Endothelial cell of umbilical vein (primary cell): ENCODE measurements at regions not wholly inside any gene's neighbourhood (a gene's known extent, or its start where the extent isn't known, plus 50 kb on each side); places are given as distances from the start of the nearest gene placed in this dataset.
"Not testable (repeated sequence)": the region's sequence is repeated elsewhere in the genome, so short reads cannot be mapped to it uniquely, and the experiment has no call there.

Source experiments
- BruUV-seq: library from RNA; stranded (reverse); fragments of 400-500 nt; replicated peaks from 2 replicates; lab custom pipeline; 2021; lab: Mats Ljungman, UMichigan
- CTCF ChIA-PET: fragments of 300-600, 350-600 bp; sonication (Branson Sonifier 250); formaldehyde crosslinking; loops from one replicate; lab custom pipeline; 2021; ENCODE audit warnings: antibody characterized with exemption, inconsistent platforms; lab: Charles Lee
- POLR2A ChIA-PET: fragments of 300-600, 350-600 bp; sonication (Branson Sonifier 250); formaldehyde crosslinking; loops from one replicate; lab custom pipeline; 2021; ENCODE audit warnings: antibody characterized with exemption, inconsistent platforms; lab: Charles Lee
- DNase-seq: peaks from one replicate; pipeline ENCODE4 v3.0.0-alpha.2; 2011; ENCODE audit warnings: low read depth, low spot score
- FAIRE-seq: peaks from 2 replicates; lab custom pipeline; 2011; peaks lifted over from hg19 to GRCh38; lab: Jason Lieb, UNC
- H2AFZ ChIP-seq: 2 replicates; pipeline ENCODE4 v1.6.0; 2012; ENCODE audit warnings: low read depth, low read length, control low read depth, inconsistent platforms
- H3K27ac ChIP-seq: 2 replicates; pipeline ENCODE4 v1.5.1; 2011; ENCODE audit warnings: low read depth, mild to moderate bottlenecking, control low read depth, low read length, moderate library complexity; ENCODE audit not compliant: insufficient read depth
- H3K27me3 ChIP-seq, 2 experiments: 2 replicates each; pipeline versions ENCODE4 v1.6.0 to v1.6.1; 2011; ENCODE audit warnings: low read length in 2 of 2, mixed read lengths in 1 of 2; ENCODE audit not compliant: control insufficient read depth in 2 of 2, insufficient read depth in 2 of 2
- H3K36me3 ChIP-seq, 2 experiments: 2 replicates in 1 of 2; 3 replicates in 1 of 2; pipeline ENCODE4 v1.5.1; 2011; ENCODE audit warnings: low read length in 2 of 2, mild to moderate bottlenecking in 1 of 2, moderate library complexity in 1 of 2; ENCODE audit not compliant: control insufficient read depth in 2 of 2, insufficient read depth in 2 of 2; ENCODE audit errors: extremely low read depth in 1 of 2
- H3K4me1 ChIP-seq: 3 replicates; pipeline ENCODE4 v1.5.1; 2011; ENCODE audit warnings: mild to moderate bottlenecking, low read length; ENCODE audit not compliant: control insufficient read depth, insufficient read depth; ENCODE audit errors: extremely low read depth
- H3K4me2 ChIP-seq: 2 replicates; pipeline ENCODE4 v1.6.1; 2011; ENCODE audit warnings: low read length, control low read depth, mixed read lengths; ENCODE audit not compliant: insufficient read depth
- H3K4me3 ChIP-seq, 3 experiments: fragments of 200-600 bp in 1 of 3; sonication (generic), shearing (Covaris generic) in 1 of 3; replicated peaks in 1 of 3; 2 replicates each; pipeline ENCODE4 v1.5.1; 2011 to 2016; ENCODE audit warnings: control low read depth in 3 of 3, low read length in 3 of 3, mild to moderate bottlenecking in 2 of 3, inconsistent platforms in 1 of 3, low read depth in 1 of 3, moderate library complexity in 1 of 3; ENCODE audit not compliant: insufficient read depth in 1 of 3
- H3K79me2 ChIP-seq: 2 replicates; pipeline ENCODE4 v1.6.0; 2012; ENCODE audit warnings: low read length, inconsistent platforms; ENCODE audit not compliant: control insufficient read depth, insufficient read depth
- H3K9ac ChIP-seq: replicated peaks from 2 replicates; pipeline ENCODE3; 2011; ENCODE audit warnings: low read length, control low read depth; ENCODE audit not compliant: insufficient read depth; ENCODE audit errors: extremely low read depth
- H3K9me1 ChIP-seq: replicated peaks from 3 replicates; pipeline ENCODE4 v1.6.0; 2011; ENCODE audit warnings: mild to moderate bottlenecking, low read length; ENCODE audit not compliant: control insufficient read depth, insufficient read depth; ENCODE audit errors: extremely low read depth
- H3K9me3 ChIP-seq: replicated peaks from 2 replicates; pipeline ENCODE4 v1.5.1; 2012; ENCODE audit warnings: low read length, inconsistent platforms; ENCODE audit not compliant: control insufficient read depth, insufficient read depth
- H4K20me1 ChIP-seq: replicated peaks from 2 replicates; pipeline ENCODE3; 2011; ENCODE audit warnings: mild to moderate bottlenecking, low read length; ENCODE audit not compliant: control insufficient read depth, insufficient read depth; ENCODE audit errors: extremely low read depth
- EZH2 ChIP-seq: IDR thresholded peaks from 2 replicates; pipeline ENCODE4 v1.6.1; 2012; ENCODE audit warnings: borderline replicate concordance, low read depth, mild to moderate bottlenecking, moderate library complexity, low read length, inconsistent platforms; ENCODE audit not compliant: severe bottlenecking
- FOS ChIP-seq: IDR thresholded peaks from 2 replicates; pipeline ENCODE4 v1.6.1; 2011; ENCODE audit warnings: mild to moderate bottlenecking, low read length, moderate library complexity, borderline replicate concordance; ENCODE audit not compliant: insufficient read depth
- GATA2 ChIP-seq: IDR thresholded peaks from 2 replicates; pipeline ENCODE4 v1.7.0; 2011; ENCODE audit warnings: low read depth, mild to moderate bottlenecking, moderate library complexity, mixed read lengths, low read length; ENCODE audit not compliant: insufficient read length, insufficient read depth
- JUN ChIP-seq: IDR thresholded peaks from 2 replicates; pipeline ENCODE4 v1.6.1; 2011; ENCODE audit warnings: borderline replicate concordance, low read depth; ENCODE audit not compliant: insufficient read length, insufficient read depth
- MYC ChIP-seq: IDR thresholded peaks from one replicate; pipeline ENCODE4 v1.6.1; 2011; ENCODE audit warnings: mild to moderate bottlenecking, low read depth, low read length
- POLR2A ChIP-seq: IDR thresholded peaks from 2 replicates; pipeline ENCODE4 v1.6.1; 2012; ENCODE audit warnings: low read depth, mild to moderate bottlenecking, control low read depth, low read length
- POLR2AphosphoS5 ChIP-seq: IDR thresholded peaks from 2 replicates; pipeline ENCODE4 v1.6.1; 2012; ENCODE audit warnings: low read depth, mild to moderate bottlenecking, control low read depth, low read length, moderate library complexity; ENCODE audit not compliant: insufficient read depth
- dilution Hi-C: fragments of 300-500 bp; cut with MboI; formaldehyde crosslinking; loops from one replicate; pipeline ENCODE4 v1.15.0; 2019; ENCODE audit warnings: low sequenced_read_pairs; ENCODE audit not compliant: extremely low pct_ligation_motif_present
- intact Hi-C: fragments of 100-400 bp; cut with micrococcal nuclease; formaldehyde crosslinking; loops from one replicate; pipeline ENCODE4 v1.10.0; 2022
- TF ChIP-seq, protein P1 (sequence below): IDR thresholded peaks from 2 replicates; pipeline ENCODE4 v1.6.1; 2011; ENCODE audit not compliant: insufficient read depth, insufficient read length
- TF ChIP-seq, protein P2 (sequence below), 2 donors: IDR thresholded peaks; 1 replicate in 1 of 2; 2 replicates in 1 of 2; pipeline ENCODE4 v1.5.1; 2011; ENCODE audit warnings: low read length in 2 of 2, mild to moderate bottlenecking in 2 of 2, moderate library complexity in 2 of 2, control low read depth in 1 of 2, inconsistent platforms in 1 of 2, low read depth in 1 of 2; ENCODE audit not compliant: insufficient read depth in 1 of 2; ENCODE audit errors: extremely low read depth in 1 of 2

DNA sequence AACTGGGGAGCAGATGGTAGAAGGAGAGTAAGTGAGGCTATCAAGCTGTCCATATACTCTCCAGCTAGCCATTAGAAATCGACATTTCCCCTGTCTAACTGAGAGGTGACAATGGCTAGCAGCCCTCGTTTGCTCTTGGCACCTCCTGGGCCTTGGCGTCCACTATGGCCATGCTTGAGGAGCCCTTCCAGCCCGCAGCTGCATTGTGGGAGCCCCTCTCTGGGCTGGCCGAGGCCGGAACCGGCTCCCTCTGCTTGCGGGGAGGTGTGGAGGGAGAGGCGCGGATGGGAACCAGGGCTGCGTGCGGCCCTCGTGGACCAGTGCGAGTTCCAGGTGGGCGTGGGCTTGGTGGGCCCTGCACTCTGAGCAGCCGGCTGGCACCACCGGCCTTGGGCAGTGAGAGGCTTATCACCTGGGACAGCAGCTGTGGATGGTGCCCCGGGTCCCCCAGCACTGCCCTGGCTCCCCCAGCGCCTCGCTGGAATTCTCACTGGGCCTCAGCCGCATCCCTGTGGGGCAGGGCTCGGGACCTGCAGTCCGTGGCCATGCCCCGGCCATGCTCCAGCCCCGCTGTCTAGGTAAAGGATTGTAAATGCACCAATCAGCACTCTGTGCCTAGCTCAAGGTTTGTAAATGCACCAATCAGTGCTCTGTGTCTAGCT is 56.2 kb upstream of the PARP1 start:
- H3K4me1 ChIP-seq = no peaks in the 10 kb centered on the region

DNA sequence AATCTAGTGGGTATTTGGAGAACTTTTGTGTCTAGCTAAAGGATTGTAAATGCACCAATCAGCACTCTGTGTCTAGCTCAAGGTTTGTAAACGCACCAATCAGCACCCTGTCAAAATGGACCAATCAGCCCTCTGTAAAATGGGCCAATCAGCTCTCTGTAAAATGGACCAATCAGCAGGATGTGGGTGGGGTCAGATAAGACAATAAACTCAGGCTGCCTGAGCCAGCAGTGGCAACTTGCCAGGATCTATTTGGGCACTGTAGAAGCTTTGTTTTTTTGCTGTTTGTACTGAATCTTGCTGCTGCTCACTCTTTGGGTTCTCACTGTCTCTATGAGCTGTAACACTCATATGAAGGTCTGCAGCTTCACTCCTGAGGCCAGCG is 56.7 kb upstream of the PARP1 start:
- POLR2A ChIA-PET, H3K4me3 ChIP-seq, H3K27me3 ChIP-seq, H3K4me2 ChIP-seq, H3K9me3 ChIP-seq, H2AFZ ChIP-seq, H3K9me1 ChIP-seq, H3K4me1 ChIP-seq, FAIRE-seq, H3K36me3 ChIP-seq, H3K9ac ChIP-seq, BruUV-seq, CTCF ChIA-PET, H4K20me1 ChIP-seq, DNase-seq, intact Hi-C loops, H3K27ac ChIP-seq, dilution Hi-C loops, H3K79me2 ChIP-seq: not testable (repeated sequence)

More for the DNA sequence above, 56.2 kb upstream of the PARP1 start:
- intact Hi-C loops = no loop called here
- Histone ChIP-seq H3K9me1 (no peaks in the 10 kb centered on the region), H3K79me2 (no peaks in the 10 kb centered on the region), H3K27me3 (no peaks in the 10 kb centered on the region), H3K4me3 (no peak overlapping the region), H3K9ac (no peak overlapping the region), H4K20me1 (no peaks in the 10 kb centered on the region), H3K4me2 (no peak overlapping the region), H3K27ac (no peak overlapping the region), H3K9me3 (no peaks in the 10 kb centered on the region), H2AFZ (no peak overlapping the region), H3K36me3 (no peaks in the 10 kb centered on the region)
- ChIA-PET CTCF (no interaction called here), POLR2A (no interaction called here)
- DNase-seq = no peak
- no peak for FAIRE-seq
- dilution Hi-C loops = no loop called here
- no peak for TF ChIP-seq POLR2AphosphoS5
- TF ChIP-seq MYC = no peak
- TF ChIP-seq EZH2 = no peak
- no peak for TF ChIP-seq FOS
- no peak for TF ChIP-seq POLR2A
- TF ChIP-seq, protein P1, sequence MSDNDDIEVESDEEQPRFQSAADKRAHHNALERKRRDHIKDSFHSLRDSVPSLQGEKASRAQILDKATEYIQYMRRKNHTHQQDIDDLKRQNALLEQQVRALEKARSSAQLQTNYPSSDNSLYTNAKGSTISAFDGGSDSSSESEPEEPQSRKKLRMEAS = no peak
- TF ChIP-seq JUN = no peak
- no peak for TF ChIP-seq GATA2
- TF ChIP-seq, protein P2, sequence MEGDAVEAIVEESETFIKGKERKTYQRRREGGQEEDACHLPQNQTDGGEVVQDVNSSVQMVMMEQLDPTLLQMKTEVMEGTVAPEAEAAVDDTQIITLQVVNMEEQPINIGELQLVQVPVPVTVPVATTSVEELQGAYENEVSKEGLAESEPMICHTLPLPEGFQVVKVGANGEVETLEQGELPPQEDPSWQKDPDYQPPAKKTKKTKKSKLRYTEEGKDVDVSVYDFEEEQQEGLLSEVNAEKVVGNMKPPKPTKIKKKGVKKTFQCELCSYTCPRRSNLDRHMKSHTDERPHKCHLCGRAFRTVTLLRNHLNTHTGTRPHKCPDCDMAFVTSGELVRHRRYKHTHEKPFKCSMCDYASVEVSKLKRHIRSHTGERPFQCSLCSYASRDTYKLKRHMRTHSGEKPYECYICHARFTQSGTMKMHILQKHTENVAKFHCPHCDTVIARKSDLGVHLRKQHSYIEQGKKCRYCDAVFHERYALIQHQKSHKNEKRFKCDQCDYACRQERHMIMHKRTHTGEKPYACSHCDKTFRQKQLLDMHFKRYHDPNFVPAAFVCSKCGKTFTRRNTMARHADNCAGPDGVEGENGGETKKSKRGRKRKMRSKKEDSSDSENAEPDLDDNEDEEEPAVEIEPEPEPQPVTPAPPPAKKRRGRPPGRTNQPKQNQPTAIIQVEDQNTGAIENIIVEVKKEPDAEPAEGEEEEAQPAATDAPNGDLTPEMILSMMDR (IDR thresholded peaks at IDR 0.05; ENCODE audit: extremely low read depth in 1 of 2, insufficient read depth in 1 of 2, low read depth in 1 of 2, low read length in 2 of 2) = no peak
- BruUV-seq = no TSS peak
